ENCODE measurements at regions not wholly inside any gene's neighbourhood (a gene's known extent, or its start where the extent isn't known, plus 50 kb on each side); places are given as distances from the start of the nearest gene placed in this dataset.

DNA sequence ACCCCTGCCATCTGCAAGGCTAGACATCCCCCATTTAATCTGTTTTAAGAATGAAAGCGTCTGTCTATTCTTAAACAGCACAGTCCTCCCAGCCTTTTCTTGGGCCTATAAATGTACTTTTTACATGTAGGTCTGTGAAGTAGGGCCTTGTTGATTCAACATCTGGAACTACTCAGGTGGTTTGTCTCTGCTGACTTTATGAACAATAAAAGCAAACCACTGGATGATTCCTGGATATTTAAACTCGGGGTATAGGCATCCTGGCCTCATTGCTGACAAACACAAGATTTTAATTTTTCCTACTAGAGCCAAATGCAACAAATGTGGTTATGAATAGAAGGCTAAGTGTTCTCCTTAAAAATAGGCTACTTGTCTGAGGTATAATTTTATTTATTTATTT is 198.3 kb downstream of the WDR11 start:
- TF ChIP-seq WRNIP1 (IDR thresholded peaks at IDR 0.05; ENCODE audit: borderline replicate concordance, low read depth, low read length) (no peak), POLR2A (IDR thresholded peaks at IDR 0.05; ENCODE audit: low read depth, low read length) (no peak), SIN3A (IDR thresholded peaks at IDR 0.05; ENCODE audit: low read depth, low read length) (no peak), CHD1 (IDR thresholded peaks at IDR 0.05; ENCODE audit: low read depth, low read length) (no peak), ZSCAN29 (IDR thresholded peaks at IDR 0.05) (no peak), ESRRA (IDR thresholded peaks at IDR 0.05; ENCODE audit: low read length) (no peak)
- TF ChIP-seq, protein P1, sequence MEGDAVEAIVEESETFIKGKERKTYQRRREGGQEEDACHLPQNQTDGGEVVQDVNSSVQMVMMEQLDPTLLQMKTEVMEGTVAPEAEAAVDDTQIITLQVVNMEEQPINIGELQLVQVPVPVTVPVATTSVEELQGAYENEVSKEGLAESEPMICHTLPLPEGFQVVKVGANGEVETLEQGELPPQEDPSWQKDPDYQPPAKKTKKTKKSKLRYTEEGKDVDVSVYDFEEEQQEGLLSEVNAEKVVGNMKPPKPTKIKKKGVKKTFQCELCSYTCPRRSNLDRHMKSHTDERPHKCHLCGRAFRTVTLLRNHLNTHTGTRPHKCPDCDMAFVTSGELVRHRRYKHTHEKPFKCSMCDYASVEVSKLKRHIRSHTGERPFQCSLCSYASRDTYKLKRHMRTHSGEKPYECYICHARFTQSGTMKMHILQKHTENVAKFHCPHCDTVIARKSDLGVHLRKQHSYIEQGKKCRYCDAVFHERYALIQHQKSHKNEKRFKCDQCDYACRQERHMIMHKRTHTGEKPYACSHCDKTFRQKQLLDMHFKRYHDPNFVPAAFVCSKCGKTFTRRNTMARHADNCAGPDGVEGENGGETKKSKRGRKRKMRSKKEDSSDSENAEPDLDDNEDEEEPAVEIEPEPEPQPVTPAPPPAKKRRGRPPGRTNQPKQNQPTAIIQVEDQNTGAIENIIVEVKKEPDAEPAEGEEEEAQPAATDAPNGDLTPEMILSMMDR (IDR thresholded peaks at IDR 0.05 in 2 of 3, conservative IDR thresholded peaks at IDR 0.05 in 1 of 3; ENCODE audit: control insufficient read depth in 2 of 3, extremely low read depth in 1 of 3, insufficient read depth in 1 of 3, low read depth in 3 of 3, low read length in 3 of 3): no peak

Data from GM12878 (cell line).